Erythroblast (primary cell): ENCODE measurements at regions not wholly inside any gene's neighbourhood (a gene's known extent, or its start where the extent isn't known, plus 50 kb on each side); places are given as distances from the start of the nearest gene placed in this dataset.

Experiments
- DNase-seq, 2 experiments: peaks; one replicate each; lab custom pipeline; 2025; lab: John Stamatoyannopoulos, UW
- GATA1 ChIP-seq: IDR thresholded peaks from 2 replicates; pipeline ENCODE4 v1.6.1; 2011; ENCODE audit warnings: low read depth, mild to moderate bottlenecking, control low read depth, low read length, moderate library complexity
- POLR2A ChIP-seq: IDR thresholded peaks from 2 replicates; pipeline ENCODE4 v1.6.1; 2011; ENCODE audit warnings: mild to moderate bottlenecking, low read length

DNA sequence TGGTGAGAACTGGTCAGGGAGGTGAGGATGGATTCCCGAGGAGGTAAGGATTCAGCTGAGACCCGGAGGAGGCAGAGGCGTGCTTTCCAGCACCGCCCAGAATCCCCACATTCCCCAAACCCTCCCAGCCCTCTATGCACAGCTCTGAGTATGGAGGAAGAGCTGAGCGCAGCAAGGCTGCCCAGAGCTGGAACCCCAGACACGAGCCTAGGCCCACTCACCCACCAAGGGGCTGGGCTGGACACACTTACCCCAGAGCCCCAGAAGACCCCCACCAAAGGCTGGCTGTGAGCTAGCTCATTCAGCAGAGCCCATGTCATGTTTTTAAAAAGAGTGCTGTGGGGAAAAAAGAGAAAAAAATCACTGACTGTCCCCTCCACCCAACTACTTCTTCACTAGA, 271.5 kb downstream of the XXYLT1 start:
- DNase-seq, result no peak
- TF ChIP-seq GATA1 (no peak), POLR2A (no peak)

DNA sequence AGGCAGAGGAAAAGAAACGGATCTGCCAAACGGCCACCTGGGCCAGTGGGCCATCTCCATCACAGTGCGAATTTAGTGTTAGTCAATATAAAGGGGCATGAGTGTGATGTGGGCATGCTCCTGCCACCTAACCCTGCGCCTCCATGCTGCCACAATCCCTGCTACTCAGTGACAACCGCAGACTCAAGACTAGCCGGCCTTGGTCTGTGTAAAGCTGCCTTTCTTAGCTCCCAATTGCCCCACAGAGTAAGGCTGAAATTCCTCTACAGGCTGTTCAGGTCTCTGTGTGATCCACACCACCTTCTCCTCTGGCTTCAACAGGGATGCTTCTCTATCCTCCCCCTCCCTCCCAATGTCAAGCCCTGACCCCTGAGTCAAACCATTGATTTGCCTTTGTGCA, 269.7 kb downstream of the XXYLT1 start:
- TF ChIP-seq POLR2A, result no peak
- TF ChIP-seq GATA1, result no peak
- no peak for DNase-seq

DNA sequence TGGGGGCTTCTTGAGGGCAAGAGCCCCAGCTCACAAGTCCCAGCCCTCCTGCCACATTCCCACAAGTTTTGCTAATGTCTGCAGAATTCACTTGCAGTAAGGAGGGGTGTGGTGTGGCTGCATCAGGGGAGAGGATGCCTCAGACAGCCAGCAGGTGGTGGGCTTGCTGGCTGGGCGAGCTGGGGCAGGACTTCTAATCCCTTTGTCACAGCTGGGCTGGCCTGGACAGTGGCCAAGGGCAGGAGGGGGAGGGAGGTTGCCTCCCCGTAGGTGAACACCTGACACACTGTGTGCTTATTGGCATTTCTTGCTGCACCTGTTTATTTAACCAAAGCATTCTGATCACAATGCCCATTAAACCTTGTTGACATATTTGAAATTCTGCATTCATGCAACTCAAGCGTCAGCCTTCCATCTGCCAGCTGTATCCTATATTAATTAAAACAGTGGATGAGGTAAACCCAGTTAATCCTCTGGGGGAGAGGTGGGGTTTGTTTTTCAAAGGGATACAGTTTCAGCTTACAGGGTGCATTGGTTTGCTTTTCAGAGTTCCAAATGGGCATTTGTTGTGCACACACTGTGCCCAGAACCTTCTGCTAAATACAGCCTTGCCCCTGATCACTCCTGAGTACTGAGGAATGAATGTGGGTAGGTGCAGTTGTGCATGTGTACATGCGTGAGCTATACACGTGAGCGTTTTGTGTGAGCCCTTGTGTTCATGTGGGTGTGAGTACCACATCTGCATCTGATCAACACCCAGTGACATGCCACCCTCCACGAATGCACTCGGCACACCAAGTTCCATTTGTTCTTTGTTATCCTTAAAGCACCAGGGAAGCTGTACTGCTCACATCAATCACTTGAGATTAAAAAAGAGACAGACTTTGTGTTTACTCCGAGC, 268.7 kb downstream of the XXYLT1 start:
- DNase-seq, result peak; percentile 67 to 76
- no peak for TF ChIP-seq POLR2A
- TF ChIP-seq GATA1, result no peak

DNA sequence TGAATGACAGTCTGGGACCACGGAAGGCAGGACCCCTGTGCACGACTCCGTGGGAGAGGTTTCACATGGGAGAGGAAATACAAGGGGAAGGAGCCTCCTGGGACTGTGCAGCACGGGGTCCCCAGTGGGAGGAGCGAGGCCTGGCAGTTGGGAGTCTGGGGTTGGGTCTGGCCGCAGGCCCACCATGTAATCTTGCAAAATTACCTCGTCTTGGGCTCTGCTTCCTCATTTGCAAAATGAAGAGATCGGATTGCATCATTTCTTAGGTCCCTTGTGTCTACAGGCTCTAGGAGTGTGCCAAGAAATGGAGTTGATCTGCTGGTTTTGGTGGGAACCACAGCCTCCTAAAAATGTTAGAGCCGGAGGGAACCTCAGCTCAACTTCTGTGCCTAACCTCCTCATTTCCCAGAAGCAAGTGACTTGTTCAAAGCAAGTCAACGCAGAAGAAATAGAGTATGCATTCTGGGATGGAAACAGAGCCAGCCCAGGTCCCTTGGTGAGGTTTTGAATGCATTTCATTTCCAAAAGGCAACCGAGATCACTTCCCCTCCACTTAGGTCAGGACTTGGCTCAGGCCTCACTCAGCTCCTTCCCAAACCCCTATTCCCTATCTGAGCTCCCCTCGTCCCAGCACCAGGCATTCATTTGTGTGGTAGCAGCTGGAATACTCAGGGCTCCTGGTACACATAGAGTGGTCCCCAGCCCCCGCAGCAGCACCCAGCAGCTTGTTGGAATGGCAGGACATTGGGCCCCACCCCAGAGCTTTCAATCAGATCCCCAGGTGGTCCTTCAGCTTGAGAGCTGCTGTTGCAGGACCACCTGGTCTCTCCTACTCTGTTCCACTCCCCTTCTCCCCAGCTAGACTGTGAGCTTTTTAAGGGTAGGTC, 267.7 kb downstream of the XXYLT1 start:
- TF ChIP-seq POLR2A, result no peak
- TF ChIP-seq GATA1, result no peak
- DNase-seq, result no peak

DNA sequence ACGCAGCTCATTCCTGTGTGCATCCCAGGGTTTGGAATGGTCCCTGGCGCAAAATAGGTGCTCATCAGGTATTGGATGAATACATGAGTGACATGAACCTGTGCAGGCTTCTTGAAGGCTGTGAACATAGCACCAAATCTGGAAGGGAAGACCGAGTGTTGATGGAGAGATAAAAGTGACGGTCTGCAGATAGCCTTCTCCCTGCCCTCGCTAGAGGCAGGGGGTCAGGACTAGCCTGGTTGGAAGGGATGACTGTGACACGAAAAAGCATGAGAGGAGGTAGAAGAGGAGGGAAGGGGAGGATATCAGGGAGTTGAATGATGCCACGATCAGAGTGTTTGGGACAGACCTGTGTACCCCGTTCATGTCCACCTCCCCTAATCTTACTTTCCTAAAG, 267.1 kb downstream of the XXYLT1 start:
- no peak for TF ChIP-seq POLR2A
- TF ChIP-seq GATA1, result no peak
- DNase-seq, result no peak

DNA sequence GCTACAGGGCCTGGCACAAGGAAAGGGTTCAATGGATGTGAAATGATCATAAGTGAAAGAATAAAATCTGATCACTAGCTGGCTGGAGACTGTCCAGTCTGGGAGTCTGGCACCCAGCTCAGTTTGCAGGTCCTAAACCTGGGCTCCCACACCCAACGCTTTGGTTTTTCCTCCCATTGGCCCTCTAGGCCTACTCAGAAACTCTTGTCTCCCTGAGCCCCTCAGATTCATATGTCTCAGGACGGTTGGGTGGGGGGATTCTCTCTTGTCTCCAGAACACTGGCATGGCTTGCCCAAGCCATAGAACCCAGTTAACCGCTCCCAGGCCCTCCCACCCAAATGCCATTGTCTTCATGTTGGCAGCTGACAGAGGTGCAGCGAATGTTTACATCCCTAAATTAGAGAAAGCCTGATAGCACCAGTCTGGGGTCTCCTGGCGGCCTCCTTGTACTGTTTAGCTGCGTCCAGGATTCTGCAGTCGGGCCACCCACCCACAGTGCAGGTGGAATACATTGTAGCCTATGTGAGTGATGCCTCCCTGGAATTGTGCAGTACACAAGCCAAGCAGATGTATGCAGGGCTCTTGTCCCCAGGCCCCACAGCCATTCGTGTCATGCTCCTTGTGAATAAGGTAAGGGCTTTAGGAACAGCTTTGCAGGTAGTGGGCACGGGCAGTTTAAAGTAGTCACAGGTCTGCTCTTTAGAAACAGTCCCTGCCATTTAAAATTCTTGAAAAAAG, 266.3 kb downstream of the XXYLT1 start:
- TF ChIP-seq GATA1 (no peak), POLR2A (no peak)
- DNase-seq, result no peak

DNA sequence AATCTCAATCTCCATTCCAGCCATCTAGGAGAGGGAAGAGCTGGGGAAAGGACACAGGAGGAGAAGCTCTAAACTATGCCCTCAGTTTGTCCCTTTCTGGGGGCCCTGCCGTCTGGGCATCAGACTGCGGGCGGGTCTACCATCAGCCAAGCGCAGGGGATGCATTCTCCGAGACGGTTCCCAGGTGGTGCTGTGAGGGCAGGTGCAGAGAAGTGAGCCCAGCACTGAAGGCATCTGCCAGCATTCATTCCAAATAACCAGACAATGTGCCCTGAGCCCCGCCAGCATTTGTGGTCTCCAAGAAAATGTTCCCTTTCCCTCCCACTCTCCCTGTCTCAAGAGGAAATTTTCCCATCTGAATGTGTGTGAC, 265.7 kb downstream of the XXYLT1 start:
- DNase-seq, result no peak
- TF ChIP-seq POLR2A (no peak), GATA1 (no peak)

DNA sequence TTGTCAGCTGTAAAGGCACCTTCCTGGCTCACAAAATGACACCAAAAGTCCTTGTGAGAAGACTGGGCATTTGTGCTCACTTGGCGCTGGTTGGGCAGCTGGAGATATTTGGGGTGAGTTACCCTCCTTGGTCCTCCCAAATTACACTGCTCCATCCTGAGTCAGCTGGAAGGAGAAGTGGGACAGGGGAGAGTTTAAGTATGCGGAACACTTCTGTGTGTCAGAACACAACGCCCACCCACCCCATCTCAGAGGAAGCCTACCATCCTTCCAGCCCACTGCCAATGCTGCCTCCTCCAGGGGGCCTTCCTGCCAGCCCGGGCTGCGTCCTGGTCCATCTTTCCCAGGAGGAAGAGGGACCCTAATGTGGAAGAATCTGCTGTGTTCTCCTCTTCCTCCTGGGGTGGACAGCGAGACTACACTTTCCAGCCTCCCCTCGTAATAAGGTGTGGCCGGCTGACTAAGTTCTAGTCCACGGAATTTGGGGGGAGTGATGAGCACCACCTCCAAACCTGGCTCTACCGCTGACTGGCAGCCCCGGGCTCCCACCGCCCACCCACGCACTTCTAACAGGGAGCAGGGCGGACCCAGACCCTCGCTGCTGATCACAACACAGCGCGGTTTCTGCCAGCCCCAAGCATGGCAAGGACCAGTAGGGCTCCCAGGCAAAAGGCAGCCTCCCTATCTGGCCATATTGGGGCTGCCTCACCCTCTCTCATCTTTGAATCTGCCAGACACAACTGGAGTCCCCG, 265.0 kb downstream of the XXYLT1 start:
- no peak for DNase-seq
- TF ChIP-seq GATA1 (no peak), POLR2A (no peak)

DNA sequence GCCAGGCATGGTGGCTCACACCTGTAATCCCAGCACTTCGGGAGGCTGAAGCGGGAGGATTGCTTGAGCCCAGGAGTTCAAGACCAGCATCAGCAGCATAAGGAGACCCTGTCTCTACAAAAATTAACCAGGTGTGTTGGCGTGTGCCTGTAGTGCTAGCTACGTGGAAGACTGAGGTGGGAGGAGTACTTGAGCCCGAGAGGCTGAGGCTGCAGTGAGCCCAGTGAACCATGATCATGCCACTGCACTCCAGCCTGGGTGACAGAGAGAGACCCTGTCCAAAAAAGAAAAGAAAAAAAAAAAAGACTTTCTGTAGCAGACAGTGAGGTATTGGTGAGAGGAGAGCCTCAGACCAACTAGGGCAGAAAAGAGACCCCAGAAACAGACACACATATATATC, 263.8 kb downstream of the XXYLT1 start:
- DNase-seq, result no peak
- TF ChIP-seq GATA1, result no peak
- TF ChIP-seq POLR2A, result no peak

DNA sequence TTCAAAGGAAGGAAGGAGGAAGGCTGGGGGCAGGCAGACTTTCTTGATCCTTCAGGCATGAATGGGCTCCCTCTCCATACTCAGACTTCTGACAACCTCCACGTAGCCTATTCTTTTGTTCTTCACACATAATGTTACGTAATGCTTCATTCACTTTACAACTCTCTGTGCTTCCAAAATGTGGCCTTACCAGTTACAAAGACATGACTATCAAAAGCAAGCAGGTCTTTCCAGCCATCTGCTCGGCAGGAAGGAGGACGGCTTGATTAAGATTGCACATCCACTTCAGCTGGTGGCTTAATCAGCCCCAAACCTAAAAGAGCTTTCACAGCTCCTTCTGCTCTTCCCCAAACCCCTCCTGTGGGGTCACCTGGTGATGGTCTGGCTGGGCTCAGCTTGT, 263.2 kb downstream of the XXYLT1 start:
- no peak for TF ChIP-seq GATA1
- TF ChIP-seq POLR2A, result no peak
- no peak for DNase-seq

DNA sequence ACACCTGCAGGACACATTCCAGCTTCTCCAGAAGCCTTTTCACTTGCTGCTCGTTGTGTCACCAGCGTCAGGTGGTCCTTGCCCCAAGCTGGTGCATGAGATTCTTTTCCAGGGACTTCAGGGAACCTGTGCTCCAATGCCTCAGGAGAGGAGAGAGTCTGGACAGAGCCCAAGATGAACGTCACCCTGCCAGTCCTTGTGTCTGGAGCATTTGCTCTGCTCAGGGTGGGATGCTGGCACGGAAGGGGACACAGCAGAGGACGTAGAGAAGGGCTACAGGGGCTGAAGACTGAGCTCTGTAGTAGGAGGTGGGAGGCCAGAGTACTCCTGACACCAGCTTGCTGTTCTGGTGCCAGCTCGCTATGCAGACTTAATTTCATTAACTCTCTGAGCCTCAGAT, 262.1 kb downstream of the XXYLT1 start:
- TF ChIP-seq POLR2A (no peak), GATA1 (no peak)
- DNase-seq, result no peak

DNA sequence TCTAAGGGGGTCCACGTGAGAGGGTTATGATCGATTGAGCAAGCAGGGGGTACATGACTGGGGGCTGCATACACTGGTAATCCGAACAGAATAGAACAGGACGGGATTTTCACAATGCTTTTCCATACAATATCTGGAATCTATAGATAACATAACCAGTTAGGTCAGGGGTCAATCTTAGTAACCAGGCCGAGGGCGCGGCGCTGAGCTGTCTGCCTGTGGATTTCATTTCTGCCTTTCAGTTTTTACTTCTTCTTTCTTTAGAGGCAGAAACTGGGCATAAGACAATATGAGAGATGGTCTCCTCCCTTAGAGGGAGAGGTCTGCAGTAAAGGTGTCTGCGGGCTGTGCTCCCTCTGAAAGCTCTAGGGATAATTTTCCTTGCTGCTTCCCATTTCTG, 261.3 kb downstream of the XXYLT1 start:
- no peak for DNase-seq
- TF ChIP-seq POLR2A (no peak), GATA1 (no peak)

DNA sequence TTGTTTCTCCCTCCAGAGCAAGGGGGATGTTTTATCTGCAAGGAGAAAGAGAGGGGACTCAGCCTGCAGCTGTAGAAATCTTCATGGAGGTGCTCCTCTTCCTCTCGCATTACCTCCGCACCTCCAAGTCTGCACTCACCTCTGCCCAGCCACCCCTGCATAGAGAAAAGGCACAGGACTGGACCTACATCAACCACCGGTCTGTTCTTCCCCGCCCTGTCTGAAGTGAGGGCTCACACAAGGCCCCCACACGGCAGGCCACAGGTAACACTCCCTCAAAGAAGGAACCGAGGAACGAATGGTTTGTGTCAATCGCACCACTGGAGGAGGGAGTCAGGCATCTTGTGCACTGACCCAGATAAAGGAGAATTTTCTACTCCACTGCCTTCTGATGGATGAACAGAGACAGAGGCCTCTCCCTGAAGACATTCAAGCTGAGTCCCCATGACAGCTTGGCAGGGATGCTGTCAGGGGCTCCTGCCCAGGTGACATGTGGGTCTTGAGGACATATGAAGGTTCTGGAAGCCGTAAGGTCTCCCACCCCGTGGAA, 260.3 kb downstream of the XXYLT1 start:
- TF ChIP-seq POLR2A (no peak), GATA1 (no peak)
- no peak for DNase-seq
